22Rv1 (cell line): ENCODE measurements at regions not wholly inside any gene's neighbourhood (a gene's known extent, or its start where the extent isn't known, plus 50 kb on each side); places are given as distances from the start of the nearest gene placed in this dataset.

Experiments
- CTCF ChIP-seq: fragments of 450-650 bp; IDR thresholded peaks from 2 replicates; pipeline ENCODE4 v1.5.1; 2017; ENCODE audit warnings: mild to moderate bottlenecking
- ZFX ChIP-seq: fragments of 450-650 bp; IDR thresholded peaks from 2 replicates; pipeline ENCODE4 v1.6.1; 2017; ENCODE audit warnings: antibody characterized with exemption, borderline replicate concordance

- TF ChIP-seq CTCF, result no peak
- no peak for TF ChIP-seq ZFX
Observed at GRCh38 chr6:155782320-155782731, 326.7 kb upstream of the NOX3 start.
